ENCODE measurements at regions not wholly inside any gene's neighbourhood (a gene's known extent, or its start where the extent isn't known, plus 50 kb on each side); places are given as distances from the start of the nearest gene placed in this dataset.

DNA sequence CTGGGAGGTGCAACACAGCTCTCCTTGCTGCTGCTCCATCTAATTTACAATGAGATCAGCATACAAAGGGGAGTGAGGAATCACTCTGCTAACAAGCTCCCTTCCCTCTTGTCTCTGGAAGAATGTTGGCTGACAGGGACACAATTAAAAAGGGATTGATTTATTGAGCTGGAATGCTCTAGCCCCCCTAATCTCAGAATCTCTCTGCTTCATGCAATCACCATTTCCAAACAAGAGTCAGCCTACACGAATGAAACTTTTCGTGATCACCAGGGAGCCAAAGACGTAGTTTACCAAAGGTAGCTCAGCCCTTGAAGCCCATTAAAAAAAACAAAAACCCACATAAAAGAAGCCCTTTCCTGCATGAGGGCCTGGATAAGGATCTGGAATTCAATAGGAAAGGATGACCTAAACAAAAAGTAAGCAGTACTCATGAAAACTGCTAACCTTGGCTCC is 223.8 kb downstream of the C12orf75 start:
- TF ChIP-seq Cebpa-rat (IDR thresholded peaks at IDR 0.05) = no peak
- Histone ChIP-seq H4K20me1 (no peaks in the 10 kb centered on the region), H3K4me2 (no peak overlapping the region), H3K27ac (no peak overlapping the region), H3K9me3 (no peaks in the 10 kb centered on the region), H3K9ac (no peak overlapping the region), H3K27me3 (no peaks in the 10 kb centered on the region), H3K36me3 (no peaks in the 10 kb centered on the region), H3K4me3 (no peak overlapping the region), H3K4me1 (no peaks in the 10 kb centered on the region)

DNA sequence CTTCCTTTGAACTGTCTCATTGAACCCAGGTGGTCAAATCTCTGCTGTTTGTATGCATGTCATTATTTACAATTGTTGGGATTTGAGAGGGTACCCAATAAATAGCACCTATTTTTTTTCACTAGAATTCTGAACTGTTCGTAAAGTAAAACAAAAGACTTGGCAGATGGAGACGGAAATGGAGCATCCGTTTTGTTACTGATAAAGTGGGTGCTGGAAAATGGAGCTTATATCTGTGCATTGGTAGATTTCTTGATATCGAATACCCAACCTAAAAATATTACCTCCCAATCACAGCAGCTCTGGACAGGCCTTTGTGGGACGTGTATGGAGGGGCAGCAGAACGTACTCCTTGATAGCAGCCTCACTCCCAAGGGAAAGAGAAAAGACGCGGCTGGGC is 224.4 kb downstream of the C12orf75 start:
- Histone ChIP-seq H3K27ac (no peak overlapping the region), H3K27me3 (no peaks in the 10 kb centered on the region), H3K9me3 (no peaks in the 10 kb centered on the region), H3K4me1 (no peaks in the 10 kb centered on the region), H4K20me1 (no peaks in the 10 kb centered on the region), H3K9ac (no peak overlapping the region), H3K4me3 (no peak overlapping the region), H3K4me2 (no peak overlapping the region), H3K36me3 (no peaks in the 10 kb centered on the region)
- TF ChIP-seq Cebpa-rat (IDR thresholded peaks at IDR 0.05) = no peak

- Histone ChIP-seq H4K20me1 (no peaks in the 10 kb centered on the region), H3K9me3 (no peaks in the 10 kb centered on the region), H3K4me2 (no peak overlapping the region), H3K27me3 (no peaks in the 10 kb centered on the region), H3K4me1 (no peaks in the 10 kb centered on the region), H3K36me3 (no peaks in the 10 kb centered on the region), H3K4me3 (no peak overlapping the region), H3K27ac (no peak overlapping the region), H3K9ac (no peak overlapping the region)
- peak; percentile 68; the same call in 1 of the 2 replicates for TF ChIP-seq Cebpa-rat (IDR thresholded peaks at IDR 0.05)
Measured at GRCh38 chr12:105555556-105556295, 225.2 kb downstream of the C12orf75 start.

DNA sequence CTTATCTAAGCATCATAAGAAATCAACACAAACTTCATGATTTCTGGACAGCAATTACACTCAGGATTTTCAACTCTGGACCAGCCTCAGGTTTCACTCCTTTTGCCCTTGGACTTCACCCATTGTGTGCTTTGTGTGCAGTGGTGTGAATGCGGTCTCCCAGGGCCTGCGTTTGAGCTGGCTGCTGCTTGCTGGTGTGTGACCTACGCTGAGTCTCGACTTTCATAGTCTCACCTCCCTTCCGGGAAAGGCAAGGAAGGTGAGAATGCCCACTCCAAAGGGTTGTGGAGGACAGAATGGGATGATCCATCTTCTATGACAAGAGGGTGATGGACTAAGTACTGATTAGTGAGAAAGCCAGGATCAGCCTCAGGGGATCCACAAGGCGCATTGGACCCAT is 228.8 kb downstream of the C12orf75 start:
- Histone ChIP-seq H4K20me1 (no peaks in the 10 kb centered on the region), H3K9ac (no peak overlapping the region), H3K4me2 (no peak overlapping the region), H3K9me3 (no peaks in the 10 kb centered on the region), H3K27me3 (no peaks in the 10 kb centered on the region), H3K36me3 (no peaks in the 10 kb centered on the region), H3K27ac (no peak overlapping the region), H3K4me3 (no peak overlapping the region), H3K4me1 (no peaks in the 10 kb centered on the region)
- TF ChIP-seq Cebpa-rat (IDR thresholded peaks at IDR 0.05) = no peak

DNA sequence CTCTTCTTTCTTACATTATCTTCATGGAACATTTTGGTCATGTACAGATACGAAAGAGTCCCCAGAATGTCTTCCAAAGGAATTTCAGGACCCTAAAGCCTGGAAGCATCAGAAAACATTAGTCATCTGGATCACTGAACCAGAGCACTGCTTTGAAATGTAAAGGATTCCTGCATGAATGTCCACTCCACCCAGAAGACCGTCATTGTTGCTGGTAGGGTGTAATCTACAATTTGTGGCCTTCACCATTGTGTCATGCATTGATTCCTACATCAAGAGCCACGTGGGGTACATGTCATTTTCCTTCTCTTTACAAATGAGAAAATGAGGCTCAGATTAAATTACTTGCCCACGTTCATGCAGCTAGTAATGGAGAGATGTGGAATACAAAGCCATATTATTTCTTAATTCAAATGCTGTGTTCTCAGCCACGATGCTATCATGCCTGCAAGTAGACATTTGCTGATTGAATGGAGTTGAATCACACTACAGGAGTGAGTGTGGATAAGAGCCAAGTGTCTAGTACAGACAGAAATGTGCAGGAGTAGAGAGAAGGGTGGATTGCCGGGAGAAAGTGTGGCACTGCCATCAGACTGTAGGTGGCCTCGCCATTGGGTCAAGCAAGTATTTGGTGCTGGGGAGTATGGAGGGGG is 231.2 kb downstream of the C12orf75 start:
- Histone ChIP-seq H3K4me1 (no peaks in the 10 kb centered on the region), H3K9ac (no peak overlapping the region), H3K4me3 (no peak overlapping the region), H3K27ac (no peak overlapping the region), H3K9me3 (no peaks in the 10 kb centered on the region), H3K4me2 (no peak overlapping the region), H4K20me1 (no peaks in the 10 kb centered on the region), H3K36me3 (no peaks in the 10 kb centered on the region), H3K27me3 (no peaks in the 10 kb centered on the region)
- no peak for TF ChIP-seq Cebpa-rat (IDR thresholded peaks at IDR 0.05)

- Histone ChIP-seq H3K4me3 (no peak overlapping the region), H3K36me3 (no peaks in the 10 kb centered on the region), H3K4me2 (no peak overlapping the region), H4K20me1 (no peaks in the 10 kb centered on the region), H3K9me3 (no peaks in the 10 kb centered on the region), H3K27ac (no peak overlapping the region), H3K27me3 (no peaks in the 10 kb centered on the region), H3K4me1 (no peaks in the 10 kb centered on the region), H3K9ac (no peak overlapping the region)
- TF ChIP-seq Cebpa-rat (IDR thresholded peaks at IDR 0.05) = no peak
Measured at GRCh38 chr12:105562199-105562971, 231.9 kb downstream of the C12orf75 start.

DNA sequence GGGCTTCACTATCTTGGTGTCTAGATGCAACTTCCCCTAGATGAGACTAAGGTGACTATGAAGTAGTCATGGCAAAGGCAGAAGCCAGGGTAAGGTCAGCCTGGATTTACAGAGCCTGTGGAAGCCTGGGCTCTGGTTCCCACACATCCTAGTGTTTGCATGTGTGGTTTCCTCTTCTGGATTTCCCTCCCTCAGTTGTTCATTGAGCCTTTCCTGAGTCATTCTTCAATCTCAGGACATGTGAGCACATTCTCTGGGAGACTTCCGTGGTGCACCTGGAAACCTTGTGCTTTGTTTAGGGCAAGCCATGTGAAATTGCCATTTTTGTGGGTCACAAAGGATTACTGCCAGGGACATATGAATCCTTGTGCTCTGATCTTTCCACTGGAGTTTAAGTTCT is 236.6 kb downstream of the C12orf75 start:
- H3K36me3 ChIP-seq = no peaks in the 10 kb centered on the region
- H3K4me3 ChIP-seq = no peak overlapping the region
- no peak overlapping the region for H3K9ac ChIP-seq
- no peaks in the 10 kb centered on the region for H3K9me3 ChIP-seq
- no peak overlapping the region for H3K4me2 ChIP-seq
- no peak overlapping the region for H3K27ac ChIP-seq
- H4K20me1 ChIP-seq = peaks cover 14% of the 10 kb centered on the region; the same call in 1 of the 2 replicates
- peaks cover 35% of the 10 kb centered on the region for H3K4me1 ChIP-seq
- TF ChIP-seq Cebpa-rat (IDR thresholded peaks at IDR 0.05) = no peak
- H3K27me3 ChIP-seq = no peaks in the 10 kb centered on the region

GRCh38 chr12:105569886-105570285 is 239.4 kb downstream of the C12orf75 start:
- H3K4me2 ChIP-seq = peak overlapping the region; percentile 75
- H3K27me3 ChIP-seq = no peaks in the 10 kb centered on the region
- peaks cover 14% of the 10 kb centered on the region; the same call in 1 of the 2 replicates for H4K20me1 ChIP-seq
- peaks cover 36% of the 10 kb centered on the region for H3K4me1 ChIP-seq
- H3K36me3 ChIP-seq = no peaks in the 10 kb centered on the region
- peak; percentile 50; the same call in 1 of the 2 replicates for TF ChIP-seq Cebpa-rat (IDR thresholded peaks at IDR 0.05)
- peaks cover 13% of the 10 kb centered on the region; the same call in 1 of the 2 replicates for H3K9me3 ChIP-seq
- H3K4me3 ChIP-seq = 0 out of 2 replicates have a peak overlapping the region, but pooled peaks have one; percentile 24
- no peak overlapping the region for H3K9ac ChIP-seq
- no peak overlapping the region for H3K27ac ChIP-seq

GRCh38 chr12:105570944-105571343 is 240.5 kb downstream of the C12orf75 start:
- H3K4me1 ChIP-seq = peaks cover 36% of the 10 kb centered on the region
- H3K36me3 ChIP-seq = no peaks in the 10 kb centered on the region
- H3K9ac ChIP-seq = no peak overlapping the region
- peak overlapping the region; percentile 75 for H3K4me2 ChIP-seq
- no peak for TF ChIP-seq Cebpa-rat (IDR thresholded peaks at IDR 0.05)
- no peak overlapping the region for H3K27ac ChIP-seq
- H3K27me3 ChIP-seq = no peaks in the 10 kb centered on the region
- H3K4me3 ChIP-seq = no peak overlapping the region
- H4K20me1 ChIP-seq = peaks cover 14% of the 10 kb centered on the region; the same call in 1 of the 2 replicates
- peaks cover 13% of the 10 kb centered on the region; the same call in 1 of the 2 replicates for H3K9me3 ChIP-seq
